ENCODE measurements at regions not wholly inside any gene's neighbourhood (a gene's known extent, or its start where the extent isn't known, plus 50 kb on each side); places are given as distances from the start of the nearest gene placed in this dataset.

DNA sequence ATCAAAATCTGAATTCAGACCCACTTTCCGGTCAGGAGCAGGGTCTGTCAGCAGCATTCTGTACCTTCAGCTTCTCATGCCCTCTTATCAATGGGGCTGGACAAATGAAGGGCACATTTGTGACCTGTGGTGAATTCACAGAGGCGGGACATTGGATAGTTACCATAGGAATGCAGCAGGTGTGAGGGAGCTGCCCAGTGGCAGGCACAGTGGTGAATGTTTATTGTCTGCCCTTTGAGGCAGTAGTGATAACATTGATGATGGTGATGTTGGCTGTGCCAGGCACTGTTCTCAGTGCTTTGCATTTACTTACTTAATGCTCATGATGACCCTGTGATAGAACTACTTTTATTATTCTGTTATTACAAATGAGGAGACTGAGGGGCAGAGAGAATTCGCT lies 101.2 kb upstream of the KIT start:
- no peak for TF ChIP-seq EGR1 (conservative IDR thresholded peaks at IDR 0.05)
- TF ChIP-seq HDGF (IDR thresholded peaks at IDR 0.05) = no peak
- TF ChIP-seq ZNF512 (tag; IDR thresholded peaks at IDR 0.05) = no peak
- TF ChIP-seq U2AF1 (optimal IDR thresholded peaks at IDR 0.05; ENCODE audit: low read depth, low read length) = no peak
- no peak for TF ChIP-seq MYC (IDR thresholded peaks at IDR 0.05; ENCODE audit: low read depth, low read length)
- no peak for TF ChIP-seq MYC (CRISPR knock-in tag; IDR thresholded peaks at IDR 0.05; ENCODE audit: borderline replicate concordance, low read depth)
- TF ChIP-seq, protein P1, sequence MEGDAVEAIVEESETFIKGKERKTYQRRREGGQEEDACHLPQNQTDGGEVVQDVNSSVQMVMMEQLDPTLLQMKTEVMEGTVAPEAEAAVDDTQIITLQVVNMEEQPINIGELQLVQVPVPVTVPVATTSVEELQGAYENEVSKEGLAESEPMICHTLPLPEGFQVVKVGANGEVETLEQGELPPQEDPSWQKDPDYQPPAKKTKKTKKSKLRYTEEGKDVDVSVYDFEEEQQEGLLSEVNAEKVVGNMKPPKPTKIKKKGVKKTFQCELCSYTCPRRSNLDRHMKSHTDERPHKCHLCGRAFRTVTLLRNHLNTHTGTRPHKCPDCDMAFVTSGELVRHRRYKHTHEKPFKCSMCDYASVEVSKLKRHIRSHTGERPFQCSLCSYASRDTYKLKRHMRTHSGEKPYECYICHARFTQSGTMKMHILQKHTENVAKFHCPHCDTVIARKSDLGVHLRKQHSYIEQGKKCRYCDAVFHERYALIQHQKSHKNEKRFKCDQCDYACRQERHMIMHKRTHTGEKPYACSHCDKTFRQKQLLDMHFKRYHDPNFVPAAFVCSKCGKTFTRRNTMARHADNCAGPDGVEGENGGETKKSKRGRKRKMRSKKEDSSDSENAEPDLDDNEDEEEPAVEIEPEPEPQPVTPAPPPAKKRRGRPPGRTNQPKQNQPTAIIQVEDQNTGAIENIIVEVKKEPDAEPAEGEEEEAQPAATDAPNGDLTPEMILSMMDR (IDR thresholded peaks at IDR 0.05 in 2 of 3, conservative IDR thresholded peaks at IDR 0.05 in 1 of 3; ENCODE audit: insufficient read depth in 2 of 3, low read depth in 1 of 3, low read length in 3 of 3) = no peak
- no peak for TF ChIP-seq FOXM1 (IDR thresholded peaks at IDR 0.05; ENCODE audit: low read depth)
- no peak for TF ChIP-seq FOXM1 (CRISPR knock-in tag; IDR thresholded peaks at IDR 0.05; ENCODE audit: low read depth)
- no peak for TF ChIP-seq L3MBTL2 (IDR thresholded peaks at IDR 0.05)
- TF ChIP-seq DPF2 (IDR thresholded peaks at IDR 0.05) = no peak
- no peak for TF ChIP-seq POLR2A (conservative IDR thresholded peaks at IDR 0.05)
- no peak for TF ChIP-seq NFYB (IDR thresholded peaks at IDR 0.05; ENCODE audit: extremely low read depth, insufficient read length)
- no peak for TF ChIP-seq RAD21 (CRISPR knock-in tag; conservative IDR thresholded peaks at IDR 0.05 in 1 of 2, IDR thresholded peaks at IDR 0.05 in 1 of 2)
- TF ChIP-seq ETS2 (tag; IDR thresholded peaks at IDR 0.05; ENCODE audit: borderline replicate concordance, poor library complexity, severe bottlenecking) = no peak
